ENCODE measurements at regions not wholly inside any gene's neighbourhood (a gene's known extent, or its start where the extent isn't known, plus 50 kb on each side); places are given as distances from the start of the nearest gene placed in this dataset.

DNA sequence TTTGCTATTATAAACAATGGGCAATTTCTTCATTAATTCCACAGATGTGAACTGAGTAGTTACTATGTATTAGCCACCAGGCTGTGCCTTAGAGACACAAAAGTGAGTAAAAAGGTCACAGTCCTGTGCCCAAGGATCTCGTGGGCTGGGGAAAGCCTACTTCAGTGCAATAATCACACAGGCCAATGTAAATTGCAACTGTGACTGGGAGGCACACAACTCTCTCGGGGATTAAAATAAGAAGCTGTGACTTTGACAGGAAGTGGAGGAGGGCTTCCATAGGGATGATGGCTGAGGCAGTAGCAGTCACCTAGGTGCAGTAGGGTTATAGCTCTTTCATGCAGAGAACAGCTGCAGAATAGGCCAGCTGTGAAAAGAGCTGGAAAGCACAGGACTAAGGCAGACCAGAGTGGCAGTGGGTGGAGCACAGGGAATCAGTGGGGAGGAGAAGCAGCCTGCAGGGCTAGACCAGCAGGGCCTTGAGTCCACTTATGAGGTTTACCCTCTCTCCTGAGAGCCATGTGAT, 121.9 kb downstream of the MAB21L3 start:
- DNase-seq (ENCODE audit: low read depth in 2 of 2): no peak

DNA sequence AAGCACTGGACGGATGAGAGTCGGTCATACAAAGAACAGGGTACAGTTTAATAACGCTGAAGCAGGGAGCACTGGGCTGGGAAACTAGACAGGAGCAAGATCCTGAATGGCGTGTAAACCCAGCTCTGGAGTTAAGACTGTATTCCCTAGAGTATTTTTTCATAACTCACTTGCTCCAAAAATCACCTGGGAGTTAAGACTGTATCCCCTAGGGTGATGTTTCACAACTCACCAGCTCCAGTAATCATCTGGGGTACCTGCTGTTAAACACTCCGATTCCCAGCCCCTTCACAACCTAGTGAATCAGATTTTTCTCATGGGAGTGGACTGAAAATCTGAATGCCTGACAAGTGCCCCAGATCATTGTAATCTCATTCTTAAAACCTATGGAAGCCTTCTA, 123.2 kb downstream of the MAB21L3 start:
- no peak for DNase-seq (ENCODE audit: low read depth in 2 of 2)

DNA sequence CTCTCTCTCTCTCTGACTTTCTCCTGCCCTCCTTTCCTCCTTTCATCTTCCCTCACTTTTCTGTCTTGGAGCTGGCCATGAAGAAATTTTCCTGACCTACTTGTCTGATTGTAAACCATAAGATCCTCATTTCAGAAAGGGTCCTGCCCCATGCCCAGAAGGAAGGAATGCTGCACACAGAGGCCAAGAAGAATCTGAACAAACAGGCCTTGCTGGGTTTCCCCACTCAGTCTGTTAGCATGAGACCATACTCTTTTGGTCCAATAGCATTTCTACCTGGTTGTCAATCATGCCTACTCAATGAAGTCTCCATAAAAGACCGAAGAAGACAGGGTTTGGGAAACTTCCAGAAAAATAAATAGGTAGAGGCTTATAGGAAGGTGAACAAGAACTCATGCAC, 128.7 kb downstream of the MAB21L3 start:
- no peak for DNase-seq (ENCODE audit: low read depth in 2 of 2)

DNA sequence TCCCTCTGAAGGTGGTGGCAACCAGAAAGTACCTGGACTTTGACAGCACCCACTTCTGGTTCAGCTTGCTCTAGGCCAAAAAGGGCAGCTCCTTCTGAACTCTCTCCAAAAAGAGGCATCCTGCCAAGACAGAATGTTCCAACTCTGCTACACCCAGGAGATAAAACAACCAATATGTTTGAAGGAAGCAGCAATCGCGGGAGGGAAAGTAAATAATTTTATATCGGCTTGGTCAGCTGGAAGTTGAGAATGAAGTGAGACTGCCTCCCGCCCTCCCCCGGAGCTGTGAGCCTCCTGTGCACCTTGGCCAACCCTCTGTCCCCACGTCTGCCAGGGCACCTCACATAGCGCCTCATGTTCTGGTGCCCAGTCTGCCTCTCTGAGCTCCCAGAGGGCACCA, 130.3 kb upstream of the ATP1A1 start:
- no peak for DNase-seq (ENCODE audit: low read depth in 2 of 2)

DNA sequence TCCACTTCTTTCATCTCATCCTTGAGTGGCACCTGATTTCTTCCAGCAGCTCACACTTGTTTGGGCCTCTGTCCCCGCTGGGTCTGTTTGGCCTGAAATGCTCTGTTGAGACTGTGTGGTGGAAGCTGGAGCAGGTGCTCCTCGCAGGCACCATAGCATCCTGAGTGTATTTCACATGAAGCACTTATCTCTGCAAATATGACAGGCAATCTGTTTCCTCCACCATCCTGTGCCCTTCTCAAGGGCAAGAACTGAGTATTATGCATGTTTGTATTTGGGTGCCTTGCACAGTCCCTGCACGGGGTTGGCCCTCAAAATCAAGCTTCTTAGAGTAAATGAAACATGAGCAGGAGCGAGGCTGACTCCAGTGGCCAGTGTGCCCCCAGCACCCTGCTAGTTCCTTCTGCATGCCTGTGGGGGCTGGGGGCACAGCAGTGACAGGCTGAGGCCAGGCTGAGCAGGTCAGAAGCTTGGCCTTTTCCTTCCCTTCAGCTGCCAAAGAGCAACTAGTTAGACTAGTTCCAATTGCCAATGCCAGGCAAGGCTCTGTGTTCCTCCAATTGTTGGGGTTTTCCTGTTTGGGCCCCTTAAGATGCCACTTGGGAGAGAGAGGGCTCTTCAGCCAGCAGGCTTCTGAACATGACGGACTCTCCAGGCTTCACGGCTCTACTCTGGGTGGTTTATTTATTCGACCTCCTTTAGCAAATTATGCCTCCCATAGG, 129.6 kb upstream of the ATP1A1 start:
- DNase-seq (ENCODE audit: low read depth in 2 of 2): no peak

DNA sequence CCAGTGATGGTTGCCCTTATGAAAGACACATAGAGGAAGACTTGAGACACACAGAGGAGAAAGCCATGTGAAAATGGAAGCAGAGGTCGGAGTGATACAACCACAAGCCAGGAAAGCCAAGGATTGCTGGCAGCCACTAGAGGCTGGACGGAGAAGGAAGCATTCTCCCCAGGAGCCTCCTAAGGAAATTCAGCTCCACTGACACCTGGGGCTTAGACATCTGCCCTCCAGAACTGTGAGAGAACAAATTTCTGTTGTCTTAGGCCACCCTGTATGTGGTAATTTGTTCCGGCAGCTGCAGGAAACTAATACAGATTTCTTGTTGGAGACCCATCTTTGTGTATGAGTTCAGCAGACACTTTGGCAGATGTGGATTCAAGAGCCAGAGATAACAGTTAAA, 126.9 kb upstream of the ATP1A1 start:
- DNase-seq (ENCODE audit: low read depth in 2 of 2): no peak

DNA sequence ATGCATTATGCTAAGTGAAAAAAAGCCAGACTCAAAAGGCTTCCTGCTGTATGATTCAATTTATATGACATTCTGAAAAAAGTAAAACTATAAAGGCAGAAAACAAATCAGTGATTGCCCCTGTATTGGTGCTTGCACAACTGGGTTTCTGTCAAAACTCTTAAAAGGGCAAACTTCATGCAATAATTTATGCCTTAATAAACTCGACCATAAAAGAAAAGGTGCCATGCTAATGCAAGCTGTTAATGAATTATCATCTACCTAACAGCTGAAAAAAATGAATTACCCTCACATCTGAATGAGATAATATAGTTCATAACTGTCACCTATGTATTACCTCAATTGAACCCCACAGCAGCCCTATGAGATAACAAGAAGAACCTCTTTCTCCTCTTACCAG, 120.8 kb upstream of the ATP1A1 start:
- no peak for DNase-seq (ENCODE audit: low read depth in 2 of 2)

DNA sequence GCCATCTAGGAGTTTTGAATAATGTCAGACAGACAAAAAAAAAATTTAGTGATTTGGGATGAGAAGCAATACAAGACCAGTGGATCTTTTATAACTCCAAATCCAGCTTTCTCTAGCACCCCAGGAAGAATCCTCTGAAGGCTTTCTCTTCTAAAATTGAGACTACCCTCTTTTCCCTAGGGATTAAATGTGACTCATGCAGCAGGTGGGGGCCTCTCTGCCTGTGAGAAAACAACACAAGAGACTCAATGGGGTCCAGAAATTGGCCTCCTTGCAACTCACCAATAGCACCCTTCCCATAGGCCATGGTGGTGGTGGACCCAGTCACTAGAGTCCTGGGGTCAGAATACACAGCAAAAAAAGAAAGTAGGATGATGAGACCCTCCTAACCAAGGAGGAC, 120.3 kb upstream of the ATP1A1 start:
- DNase-seq (ENCODE audit: low read depth in 2 of 2): no peak

DNA sequence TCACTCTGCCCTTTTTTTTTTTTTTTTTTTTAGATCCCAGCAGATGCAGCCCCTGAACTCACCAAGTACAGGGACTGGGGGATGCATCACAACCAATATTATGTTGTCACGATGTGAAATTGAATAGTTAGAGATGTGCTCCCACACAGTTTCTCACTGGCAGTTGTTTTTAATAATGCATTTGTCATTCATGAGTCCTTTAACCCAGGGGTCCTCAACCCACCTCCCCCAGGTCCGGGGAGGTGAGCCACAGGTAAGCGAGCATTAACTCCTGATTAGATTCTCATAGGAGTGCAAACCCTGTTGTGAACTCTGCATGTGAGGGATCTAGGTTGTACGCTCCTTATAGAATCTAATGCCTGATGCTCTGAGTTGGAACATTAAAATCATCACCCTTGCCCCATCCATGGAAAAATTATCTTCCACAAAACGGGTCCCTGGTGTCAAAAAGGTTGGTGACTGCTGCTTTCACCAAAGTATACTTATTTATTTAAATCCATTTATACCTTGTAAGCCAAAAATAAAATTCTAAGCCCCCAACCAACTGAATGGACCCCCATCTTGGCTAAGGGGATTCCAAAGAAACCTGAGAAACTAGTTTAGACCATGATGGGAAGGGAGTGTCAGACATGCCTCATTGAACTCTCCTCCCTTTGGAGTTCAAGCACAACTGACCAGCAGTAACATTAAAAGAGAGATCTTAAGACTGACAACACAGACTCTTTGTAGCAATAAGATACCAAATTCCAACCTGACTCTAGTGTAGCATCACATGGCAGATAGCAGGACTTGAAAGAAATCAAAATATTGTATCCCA, 119.3 kb upstream of the ATP1A1 start:
- no peak for DNase-seq (ENCODE audit: low read depth in 2 of 2)

DNA sequence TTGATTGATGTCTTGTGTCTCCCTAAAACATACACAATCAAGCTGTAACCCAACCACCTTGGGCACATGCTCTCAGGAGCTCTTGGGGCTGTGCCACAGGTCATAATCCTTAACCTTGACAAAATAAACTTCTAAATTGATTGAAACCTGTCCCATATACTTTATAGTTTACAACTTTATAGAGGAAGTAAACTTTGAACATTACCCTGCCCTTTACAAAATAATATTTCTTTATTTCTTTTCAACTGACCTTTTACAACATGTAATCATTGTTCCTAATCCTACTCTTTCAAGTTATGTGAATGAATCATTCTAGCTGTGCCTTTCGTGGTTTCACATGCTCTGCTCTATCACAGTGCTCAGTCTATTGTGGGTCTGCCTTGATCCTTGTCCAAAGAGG, 118.3 kb upstream of the ATP1A1 start:
- DNase-seq (ENCODE audit: low read depth in 2 of 2): no peak

DNA sequence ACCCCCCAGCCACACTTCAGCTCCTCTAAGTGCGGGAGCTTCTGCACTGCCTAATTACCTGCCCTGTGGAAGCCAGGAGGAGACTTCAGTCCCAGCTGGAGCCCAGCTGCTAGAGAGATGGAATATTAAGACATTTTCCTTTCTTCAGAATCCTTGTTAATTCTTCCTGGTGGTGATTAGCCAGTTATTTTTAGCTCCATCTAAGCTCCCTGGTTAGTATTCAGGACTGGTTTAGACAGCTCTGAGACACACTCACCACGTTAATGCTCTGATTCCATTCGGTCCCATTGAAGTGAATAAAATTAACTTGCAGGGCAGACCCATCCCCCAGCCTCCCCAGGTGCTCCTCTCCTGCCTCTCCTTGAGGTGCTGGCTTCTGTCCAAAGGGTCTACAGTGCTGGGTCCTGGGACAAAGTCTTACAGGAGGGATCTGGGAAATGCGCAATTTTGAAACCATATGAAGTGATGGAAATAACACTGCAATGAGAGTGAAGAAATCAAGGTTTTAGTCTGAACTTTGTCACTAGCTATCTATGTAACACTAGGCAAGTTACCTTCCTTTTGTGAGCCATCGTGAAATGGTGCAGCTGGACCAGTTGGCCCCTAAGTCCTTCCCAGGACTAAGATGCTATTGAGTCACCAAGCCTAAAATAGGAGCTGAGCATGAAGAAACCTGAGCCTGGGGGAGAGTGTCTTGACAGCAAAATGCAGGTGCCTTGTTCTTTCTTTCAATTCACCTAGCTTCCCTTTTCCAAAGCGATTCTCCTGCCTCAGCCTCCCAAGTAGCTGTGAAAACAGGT, 117.4 kb upstream of the ATP1A1 start:
- DNase-seq (ENCODE audit: low read depth in 2 of 2): no peak

DNA sequence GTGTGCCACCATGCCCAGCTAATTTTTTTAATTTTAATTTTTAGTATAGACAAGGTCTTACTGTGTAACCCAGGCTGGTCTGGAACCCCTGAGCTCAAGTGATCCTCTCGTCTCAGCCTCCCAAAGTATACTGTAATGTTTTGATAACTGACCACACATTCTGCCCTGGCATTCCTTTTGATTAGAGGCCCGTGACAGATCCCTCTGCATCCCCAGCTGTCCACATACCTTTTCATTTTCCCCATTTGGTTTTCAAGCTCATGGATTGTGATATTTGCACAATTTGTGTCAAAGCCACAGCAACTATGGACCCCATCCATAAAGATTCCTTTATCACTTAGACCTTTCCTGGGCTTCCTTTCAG, 116.8 kb upstream of the ATP1A1 start:
- DNase-seq (ENCODE audit: low read depth in 2 of 2): no peak

DNA sequence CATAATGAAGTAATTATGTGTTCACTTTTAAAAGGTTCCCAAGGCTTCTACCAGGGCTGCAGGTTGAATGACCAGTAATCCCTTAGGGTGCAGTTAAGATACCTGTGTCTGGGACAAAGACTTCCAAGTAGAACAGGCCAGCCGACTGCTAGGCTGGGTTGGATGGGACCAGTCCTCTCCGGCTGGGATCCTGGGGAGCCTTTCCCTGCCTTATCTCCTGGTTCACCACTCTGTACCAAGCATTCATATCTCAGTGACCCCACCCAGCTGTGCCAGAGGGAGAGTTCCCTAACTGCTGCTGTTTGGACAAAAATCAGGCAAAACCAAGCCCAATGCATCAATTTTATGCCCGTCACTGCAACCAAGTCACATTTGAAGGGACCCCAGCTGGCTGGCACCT, 116.2 kb upstream of the ATP1A1 start:
- DNase-seq (ENCODE audit: low read depth in 2 of 2): no peak

DNA sequence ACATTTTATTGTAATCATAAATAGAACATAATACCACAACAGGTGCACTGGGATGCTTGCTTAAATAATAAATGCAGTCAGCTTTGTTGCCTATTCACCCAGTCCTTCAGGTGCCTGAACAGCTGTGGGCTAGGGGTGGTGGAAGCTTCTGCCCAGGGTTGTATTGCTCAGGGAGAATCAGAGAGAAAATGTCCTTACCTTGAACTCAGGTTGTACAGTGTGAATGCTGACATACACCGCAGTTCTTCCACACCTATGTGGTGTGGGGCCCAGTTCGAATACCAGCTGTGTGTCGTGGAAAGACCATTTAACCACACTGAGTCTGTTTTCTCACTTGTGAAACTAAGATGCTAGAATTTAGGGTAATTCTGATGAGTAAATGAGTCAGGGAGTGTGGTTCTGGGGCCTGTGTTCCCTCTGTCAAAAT, 115.7 kb upstream of the ATP1A1 start:
- DNase-seq (ENCODE audit: low read depth in 2 of 2): peak in 1 of 2 experiments; percentile 8

DNA sequence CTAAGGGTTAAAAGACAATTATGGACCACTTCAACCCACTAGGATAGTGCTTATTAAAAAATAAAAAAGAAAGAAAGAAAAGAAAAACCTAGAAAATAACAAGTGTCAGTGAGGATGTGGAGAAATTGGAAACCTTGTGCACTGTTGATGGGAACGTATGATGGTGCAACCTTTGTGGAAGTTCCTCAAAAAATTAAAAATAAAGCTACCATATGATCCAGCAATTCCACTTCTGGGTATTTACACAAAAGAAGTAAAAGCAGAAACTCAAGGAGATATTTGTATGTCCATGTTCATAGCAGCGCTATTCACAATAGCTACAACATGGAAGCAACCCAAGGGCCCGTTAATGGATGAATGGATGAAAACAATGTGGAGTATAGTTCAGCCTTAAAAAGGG, 115.2 kb upstream of the ATP1A1 start:
- no peak for DNase-seq (ENCODE audit: low read depth in 2 of 2)

DNA sequence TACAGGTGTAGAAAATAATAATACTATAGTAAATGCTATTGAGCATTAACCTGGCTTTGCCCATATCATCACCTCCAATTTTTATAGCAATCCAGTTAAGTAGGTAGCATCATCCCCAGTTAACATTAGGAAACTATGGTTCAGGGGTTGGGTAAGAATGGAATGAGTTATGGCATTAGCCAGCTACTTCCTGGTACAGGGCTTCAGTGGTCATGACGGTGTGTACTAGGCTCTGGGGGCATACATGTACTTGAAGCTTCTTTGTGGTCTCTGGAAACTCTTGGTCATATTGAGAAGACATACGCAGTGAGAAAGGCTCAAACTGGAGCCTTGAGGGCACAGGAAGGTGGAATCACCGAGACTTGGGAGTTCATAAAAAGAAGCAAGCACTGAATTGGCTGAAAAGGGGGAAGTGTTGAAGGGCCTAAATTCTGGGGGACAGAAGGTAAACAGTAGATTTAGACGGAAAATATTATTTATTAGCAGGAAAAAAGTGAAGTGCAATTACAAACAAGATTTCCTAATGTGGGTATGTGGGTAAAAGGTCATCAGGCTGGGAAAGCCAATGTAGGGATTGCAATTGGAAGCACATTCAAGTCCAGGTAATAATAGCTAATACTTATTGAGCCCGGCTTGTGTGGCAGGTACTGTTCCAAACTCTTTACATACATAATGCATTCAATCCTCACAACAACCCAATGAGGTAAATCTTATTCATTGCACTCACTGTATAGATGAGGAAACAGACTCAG, 114.2 kb upstream of the ATP1A1 start:
- no peak for DNase-seq (ENCODE audit: low read depth in 2 of 2)

DNA sequence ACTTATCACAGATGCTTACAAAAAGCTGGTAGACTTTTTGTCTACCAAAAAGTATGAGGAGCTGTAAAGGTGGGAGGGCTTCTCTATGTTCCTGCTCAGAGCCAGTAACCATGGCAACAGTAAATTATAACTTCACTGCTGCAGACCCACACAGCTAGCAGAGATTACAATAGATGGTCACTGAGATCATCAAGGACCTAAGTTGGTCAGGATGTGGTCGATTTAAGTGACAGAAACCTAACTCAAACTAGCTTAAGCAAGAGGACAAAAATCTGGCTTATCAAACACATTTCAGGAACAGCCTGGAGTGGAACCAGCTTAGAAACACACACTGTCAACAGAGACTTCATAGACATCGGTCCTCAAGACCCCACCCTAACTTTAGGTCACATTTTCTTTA, 113.4 kb upstream of the ATP1A1 start:
- DNase-seq (ENCODE audit: low read depth in 2 of 2): no peak

DNA sequence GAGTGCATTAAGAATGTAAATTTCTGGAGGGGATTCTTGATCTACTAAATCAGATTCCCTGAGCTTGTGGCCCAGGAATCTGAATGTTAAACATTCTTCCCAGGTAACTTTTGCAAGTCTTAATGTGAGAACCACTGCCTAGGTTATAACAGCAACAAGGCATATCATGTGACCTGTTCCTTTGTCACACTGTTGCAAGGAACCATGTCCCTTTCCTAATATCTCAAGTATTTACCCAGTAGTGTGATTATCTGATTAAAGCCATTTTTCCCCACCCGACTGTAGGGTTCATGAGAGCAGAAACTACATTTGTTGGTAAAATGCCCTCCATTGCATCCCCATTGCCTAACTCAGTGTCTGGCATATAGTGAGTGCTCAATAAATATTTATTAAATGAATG, 112.9 kb upstream of the ATP1A1 start:
- DNase-seq (ENCODE audit: low read depth in 2 of 2): no peak

DNA sequence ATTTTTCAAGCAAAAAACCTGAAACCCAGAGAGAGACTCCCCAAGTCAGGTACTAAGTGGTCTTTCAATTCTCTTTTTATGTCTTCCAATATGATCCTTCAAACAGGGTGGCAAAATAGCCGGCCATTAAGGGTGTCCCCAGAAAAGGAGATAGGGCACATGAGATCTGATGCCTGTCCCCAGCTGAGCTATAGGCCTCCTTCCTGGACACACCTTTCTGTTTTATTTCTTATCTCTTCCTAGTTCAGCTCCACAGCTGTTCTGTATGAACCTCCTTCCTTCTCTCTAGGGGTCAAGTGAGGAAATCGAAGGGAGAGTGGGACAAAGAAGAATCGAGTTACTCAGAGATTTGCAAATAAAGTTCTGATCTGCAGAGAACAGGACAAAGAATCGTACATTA, 112.4 kb upstream of the ATP1A1 start:
- DNase-seq (ENCODE audit: low read depth in 2 of 2): no peak

DNA sequence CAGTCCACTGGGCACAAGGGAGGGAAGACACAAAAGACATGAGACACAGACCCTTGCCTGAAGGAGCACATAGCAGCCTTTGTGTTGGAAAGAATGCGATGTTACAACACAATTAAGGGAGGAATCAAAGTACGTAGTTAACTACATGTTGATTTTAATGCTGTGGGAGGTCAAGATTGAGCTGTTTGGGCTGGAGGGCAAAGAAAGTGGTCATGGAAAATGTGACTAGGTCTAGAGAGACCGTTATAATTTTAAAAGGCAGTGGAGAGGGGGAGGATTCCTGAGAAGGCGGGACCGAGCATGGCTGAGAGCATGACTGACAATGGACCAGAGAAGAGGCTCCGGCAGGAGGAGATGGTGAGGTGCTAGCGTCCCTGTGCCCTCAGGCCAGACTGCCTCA, 111.8 kb upstream of the ATP1A1 start:
- no peak for DNase-seq (ENCODE audit: low read depth in 2 of 2)

DNA sequence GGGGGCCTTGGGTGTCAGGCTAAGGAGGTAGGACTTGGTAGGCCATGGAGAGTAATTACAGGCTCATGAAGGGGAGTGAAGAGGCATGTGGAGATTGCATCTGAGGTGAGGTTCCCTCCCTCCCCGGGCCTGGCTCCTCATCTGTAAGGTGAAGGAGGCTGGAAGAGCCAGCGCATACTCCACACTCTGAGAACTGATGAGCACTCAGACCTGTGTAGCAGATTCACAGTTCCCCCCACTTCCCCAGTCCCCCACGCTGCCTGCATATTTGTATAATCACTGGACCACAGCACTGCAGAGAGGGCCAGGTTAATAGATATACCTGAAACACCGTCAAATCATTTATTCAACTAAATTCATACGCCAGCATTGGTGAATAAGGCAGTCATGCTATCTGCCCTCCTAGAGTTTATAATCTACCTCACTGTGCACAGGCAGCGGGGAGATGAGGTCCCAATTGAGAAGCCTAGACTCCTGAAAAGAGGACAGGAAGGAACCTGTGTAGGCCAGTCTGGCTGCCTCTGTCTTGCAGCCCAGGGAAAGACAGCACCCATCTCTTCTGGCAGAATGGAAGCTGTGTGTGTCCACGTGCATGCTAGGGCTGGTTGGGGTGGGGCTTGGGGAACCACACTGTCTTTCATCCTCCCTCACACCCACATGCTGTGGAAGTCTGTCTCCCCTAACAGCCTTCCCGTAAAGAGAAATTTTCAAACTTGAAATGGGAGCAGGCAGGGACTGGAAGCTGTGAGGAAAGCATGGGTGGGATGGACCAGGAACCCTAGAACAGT, 110.6 kb upstream of the ATP1A1 start:
- DNase-seq (ENCODE audit: low read depth in 2 of 2): no peak

Data from stimulated activated CD4-positive, alpha-beta T cell treated with anti-CD3 and anti-CD28 coated beads, Interleukin-12 subunit alpha, Interleukin-12 subunit beta, amount 100 ng/mL, for 24 hours (primary cell).